GM12878 (cell line): ENCODE measurements at regions not wholly inside any gene's neighbourhood (a gene's known extent, or its start where the extent isn't known, plus 50 kb on each side); places are given as distances from the start of the nearest gene placed in this dataset.

Experiments
- ATAC-seq: fragments of 200-7000 bp; cut with Tn5 transposase; 3 replicates; pipeline ENCODE4 v1.9.1; 2020; ENCODE audit warnings: mild to moderate bottlenecking, moderate library complexity
- BruUV-seq: library from RNA; stranded (reverse); fragments of 400-500 nt; replicated peaks from 2 replicates; lab custom pipeline; 2021; lab: Mats Ljungman, UMichigan
- CTCF ChIA-PET: fragments of 300-600 bp; sonication (Branson Sonifier 250); formaldehyde crosslinking; extraction: SDS; loops from one replicate; lab custom pipeline; 2021; ENCODE audit warnings: inconsistent platforms; lab: Yijun Ruan, JAX
- POLR2A ChIA-PET: fragments of 350-600 bp; formaldehyde crosslinking; extraction: SDS; loops from one replicate; lab custom pipeline; 2021; ENCODE audit warnings: inconsistent platforms; lab: Charles Lee
- RAD21 ChIA-PET: fragments of 300-600 bp; sonication (Branson Sonifier 250); formaldehyde crosslinking; loops from one replicate; lab custom pipeline; 2023; ENCODE audit warnings: antibody characterized with exemption; ENCODE audit not compliant: unreplicated experiment; lab: Charles Lee
- SMC1A ChIA-PET: fragments of 300-600 bp; sonication (Branson Sonifier 250); formaldehyde crosslinking; loops from one replicate; lab custom pipeline; 2023; ENCODE audit not compliant: unreplicated experiment, uncharacterized antibody; lab: Charles Lee
- DNase-seq: peaks from one replicate; pipeline ENCODE4 v3.0.0-alpha.2; 2011; ENCODE audit warnings: low read depth, low spot score
- FAIRE-seq: peaks from 3 replicates; lab custom pipeline; 2011; peaks lifted over from hg19 to GRCh38; lab: Jason Lieb, UNC
- H2AFZ ChIP-seq: 2 replicates; pipeline ENCODE4 v1.6.0; 2011; ENCODE audit warnings: low read depth, low read length, control low read depth; ENCODE audit not compliant: control insufficient read depth
- H3K27ac ChIP-seq: 2 replicates; pipeline ENCODE4 v1.5.1; 2011; ENCODE audit warnings: control low read depth; ENCODE audit not compliant: control insufficient read depth, insufficient read depth
- H3K27me3 ChIP-seq, 2 experiments: replicated peaks in 1 of 2; 2 replicates each; pipeline versions ENCODE4 v1.6.0 to v1.6.1; 2011; ENCODE audit warnings: low read length in 1 of 2; ENCODE audit not compliant: control insufficient read depth in 2 of 2, insufficient read depth in 2 of 2
- H3K36me3 ChIP-seq, 2 experiments: 2 replicates each; pipeline ENCODE4 v1.5.1; 2011; ENCODE audit warnings: low read length in 1 of 2; ENCODE audit not compliant: control insufficient read depth in 2 of 2, insufficient read depth in 2 of 2
- H3K4me1 ChIP-seq: 2 replicates; pipeline ENCODE4 v1.6.1; 2011; ENCODE audit warnings: mild to moderate bottlenecking, low read length, moderate library complexity, mixed read lengths; ENCODE audit not compliant: control insufficient read depth, insufficient read depth
- H3K4me2 ChIP-seq: 2 replicates; pipeline ENCODE4 v1.6.0; 2011; ENCODE audit warnings: control low read depth; ENCODE audit not compliant: control insufficient read depth, insufficient read depth
- H3K4me3 ChIP-seq: fragments of 200-600 bp; sonication (generic); 2 replicates; pipeline ENCODE4 v1.5.1; 2016
- H3K79me2 ChIP-seq: 2 replicates; pipeline ENCODE4 v1.6.0; 2011; ENCODE audit warnings: low read length; ENCODE audit not compliant: control insufficient read depth, insufficient read depth
- H3K9ac ChIP-seq: 2 replicates; pipeline ENCODE4 v1.8.0; 2011; ENCODE audit warnings: low read length, control low read depth, mixed read lengths; ENCODE audit not compliant: control insufficient read depth, insufficient read depth
- H3K9me3 ChIP-seq: replicated peaks from 3 replicates; pipeline ENCODE4 v1.5.1; 2011; ENCODE audit warnings: mild to moderate bottlenecking, low read length; ENCODE audit not compliant: control insufficient read depth, insufficient read depth
- H4K20me1 ChIP-seq: 2 replicates; pipeline ENCODE4 v1.6.0; 2011; ENCODE audit not compliant: control insufficient read depth, insufficient read depth
- FOXM1 ChIP-seq: IDR thresholded peaks from 2 replicates; pipeline ENCODE4 v1.6.1; 2012; ENCODE audit warnings: low read depth, mild to moderate bottlenecking, inconsistent platforms, low read length, moderate library complexity
- NFYA ChIP-seq: IDR thresholded peaks from 2 replicates; pipeline ENCODE4 v1.6.1; 2011; ENCODE audit warnings: low read depth, mild to moderate bottlenecking, low read length, improper control_type of control experiment, borderline replicate concordance
- NR2C2 ChIP-seq: IDR thresholded peaks from 2 replicates; pipeline ENCODE4 v1.6.1; 2011; ENCODE audit warnings: borderline replicate concordance, low read depth; ENCODE audit not compliant: control insufficient read depth, insufficient read length
- POLR2A ChIP-seq: IDR thresholded peaks from 2 replicates; pipeline ENCODE4 v1.6.1; 2011; ENCODE audit warnings: low read depth, mild to moderate bottlenecking, low read length
- RUNX3 ChIP-seq: IDR thresholded peaks from 2 replicates; pipeline ENCODE4 v1.6.1; 2012; ENCODE audit warnings: low read length, inconsistent platforms
- ZNF207 ChIP-seq: fragments of 450-650 bp; IDR thresholded peaks from 2 replicates; pipeline ENCODE4 v1.6.1; 2014; ENCODE audit warnings: antibody characterized with exemption, mild to moderate bottlenecking, borderline replicate concordance
- WGBS: methylation state at CpG from one replicate; pipeline ENCODE4 v1.1.6; 2016; ENCODE audit warnings: low lambda C conversion rate; ENCODE audit not compliant: insufficient replicate concordance, insufficient coverage; ENCODE audit errors: missing lambda C conversion rate; 5-methylcytosine and 5-hydroxymethylcytosine counted together
- in situ Hi-C: fragments of 300-500 bp; cut with MboI; formaldehyde crosslinking; loops from 9 replicates; pipeline ENCODE4 v1.14.3; 2018; ENCODE audit warnings: mixed read lengths
- intact Hi-C: fragments of 100-400 bp; cut with micrococcal nuclease; formaldehyde crosslinking; loops from one replicate; pipeline ENCODE4 v1.14.2; 2022; ENCODE audit not compliant: unreplicated experiment
- TF ChIP-seq, protein P1 (sequence below): fragments of 450-650 bp; IDR thresholded peaks from 2 replicates; pipeline ENCODE4 v1.6.1; 2017; ENCODE audit warnings: mild to moderate bottlenecking
- TF ChIP-seq, protein P2 (sequence below): fragments of 450-650 bp; IDR thresholded peaks from 2 replicates; pipeline ENCODE4 v1.6.1; 2016; ENCODE audit warnings: mild to moderate bottlenecking
- TF ChIP-seq, protein P3 (sequence below): IDR thresholded peaks from 2 replicates; pipeline ENCODE4 v1.6.1; 2011; ENCODE audit warnings: low read depth, low read length, improper control_type of control experiment, borderline replicate concordance
- TF ChIP-seq, protein P4 (sequence below): fragments of 450-650 bp; IDR thresholded peaks from 2 replicates; pipeline ENCODE4 v1.6.1; 2017; ENCODE audit warnings: antibody characterized with exemption, mild to moderate bottlenecking, moderate library complexity

DNA sequence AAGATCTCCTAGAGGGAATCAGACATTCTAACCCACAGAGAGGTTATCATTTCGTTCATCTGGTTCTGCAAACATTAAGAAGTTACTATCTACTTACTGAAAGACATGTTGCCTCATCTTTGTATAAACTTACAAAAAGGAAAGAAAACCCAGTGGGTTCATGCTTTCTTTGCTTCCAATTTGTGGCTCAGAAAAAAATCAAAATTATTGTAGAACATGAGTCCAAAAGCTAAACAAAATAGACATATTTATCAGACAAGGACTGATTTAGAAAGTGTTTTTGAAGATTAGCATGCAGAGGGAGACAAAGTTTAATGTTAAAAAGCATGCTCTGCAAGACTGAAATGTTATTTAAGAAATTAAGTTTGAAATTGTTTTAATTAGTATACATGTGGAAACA, 123.1 kb downstream of the MBL2 start:
- ChIA-PET RAD21 (no interaction called here), CTCF (interaction anchor here (1.4 kb wide), 1 partner anchor 91 kb away, joined by 3 read pairs; no protein-coding TSS in a partner anchor), POLR2A (no interaction called here), SMC1A (no interaction called here)
- intact Hi-C loops (no loop called here), in situ Hi-C loops (no loop called here)
- Histone ChIP-seq H3K79me2 (no peaks in the 10 kb centered on the region), H2AFZ (no peak overlapping the region), H3K36me3 (no peaks in the 10 kb centered on the region), H3K9me3 (no peaks in the 10 kb centered on the region), H3K27me3 (no peaks in the 10 kb centered on the region; a peak in 1 of 4 replicates), H3K4me1 (no peaks in the 10 kb centered on the region), H4K20me1 (no peaks in the 10 kb centered on the region), H3K4me2 (no peak overlapping the region), H3K4me3 (no peak overlapping the region), H3K27ac (no peak overlapping the region), H3K9ac (no peak overlapping the region)
- WGBS: 4% methylated on average over 1 of the region's 1 CpG
- ATAC-seq (no peak), DNase-seq (no peak), FAIRE-seq (no peak)
- TF ChIP-seq POLR2A (no peak), FOXM1 (no peak), NR2C2 (no peak), RUNX3 (no peak), NFYA (no peak), ZNF207 (no peak)
- TF ChIP-seq, protein P1, sequence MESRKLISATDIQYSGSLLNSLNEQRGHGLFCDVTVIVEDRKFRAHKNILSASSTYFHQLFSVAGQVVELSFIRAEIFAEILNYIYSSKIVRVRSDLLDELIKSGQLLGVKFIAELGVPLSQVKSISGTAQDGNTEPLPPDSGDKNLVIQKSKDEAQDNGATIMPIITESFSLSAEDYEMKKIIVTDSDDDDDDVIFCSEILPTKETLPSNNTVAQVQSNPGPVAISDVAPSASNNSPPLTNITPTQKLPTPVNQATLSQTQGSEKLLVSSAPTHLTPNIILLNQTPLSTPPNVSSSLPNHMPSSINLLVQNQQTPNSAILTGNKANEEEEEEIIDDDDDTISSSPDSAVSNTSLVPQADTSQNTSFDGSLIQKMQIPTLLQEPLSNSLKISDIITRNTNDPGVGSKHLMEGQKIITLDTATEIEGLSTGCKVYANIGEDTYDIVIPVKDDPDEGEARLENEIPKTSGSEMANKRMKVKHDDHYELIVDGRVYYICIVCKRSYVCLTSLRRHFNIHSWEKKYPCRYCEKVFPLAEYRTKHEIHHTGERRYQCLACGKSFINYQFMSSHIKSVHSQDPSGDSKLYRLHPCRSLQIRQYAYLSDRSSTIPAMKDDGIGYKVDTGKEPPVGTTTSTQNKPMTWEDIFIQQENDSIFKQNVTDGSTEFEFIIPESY: no peak
- TF ChIP-seq, protein P2, sequence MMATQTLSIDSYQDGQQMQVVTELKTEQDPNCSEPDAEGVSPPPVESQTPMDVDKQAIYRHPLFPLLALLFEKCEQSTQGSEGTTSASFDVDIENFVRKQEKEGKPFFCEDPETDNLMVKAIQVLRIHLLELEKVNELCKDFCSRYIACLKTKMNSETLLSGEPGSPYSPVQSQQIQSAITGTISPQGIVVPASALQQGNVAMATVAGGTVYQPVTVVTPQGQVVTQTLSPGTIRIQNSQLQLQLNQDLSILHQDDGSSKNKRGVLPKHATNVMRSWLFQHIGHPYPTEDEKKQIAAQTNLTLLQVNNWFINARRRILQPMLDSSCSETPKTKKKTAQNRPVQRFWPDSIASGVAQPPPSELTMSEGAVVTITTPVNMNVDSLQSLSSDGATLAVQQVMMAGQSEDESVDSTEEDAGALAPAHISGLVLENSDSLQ: no peak
- TF ChIP-seq, protein P3, sequence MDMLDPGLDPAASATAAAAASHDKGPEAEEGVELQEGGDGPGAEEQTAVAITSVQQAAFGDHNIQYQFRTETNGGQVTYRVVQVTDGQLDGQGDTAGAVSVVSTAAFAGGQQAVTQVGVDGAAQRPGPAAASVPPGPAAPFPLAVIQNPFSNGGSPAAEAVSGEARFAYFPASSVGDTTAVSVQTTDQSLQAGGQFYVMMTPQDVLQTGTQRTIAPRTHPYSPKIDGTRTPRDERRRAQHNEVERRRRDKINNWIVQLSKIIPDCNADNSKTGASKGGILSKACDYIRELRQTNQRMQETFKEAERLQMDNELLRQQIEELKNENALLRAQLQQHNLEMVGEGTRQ: no peak
- TF ChIP-seq, protein P4, sequence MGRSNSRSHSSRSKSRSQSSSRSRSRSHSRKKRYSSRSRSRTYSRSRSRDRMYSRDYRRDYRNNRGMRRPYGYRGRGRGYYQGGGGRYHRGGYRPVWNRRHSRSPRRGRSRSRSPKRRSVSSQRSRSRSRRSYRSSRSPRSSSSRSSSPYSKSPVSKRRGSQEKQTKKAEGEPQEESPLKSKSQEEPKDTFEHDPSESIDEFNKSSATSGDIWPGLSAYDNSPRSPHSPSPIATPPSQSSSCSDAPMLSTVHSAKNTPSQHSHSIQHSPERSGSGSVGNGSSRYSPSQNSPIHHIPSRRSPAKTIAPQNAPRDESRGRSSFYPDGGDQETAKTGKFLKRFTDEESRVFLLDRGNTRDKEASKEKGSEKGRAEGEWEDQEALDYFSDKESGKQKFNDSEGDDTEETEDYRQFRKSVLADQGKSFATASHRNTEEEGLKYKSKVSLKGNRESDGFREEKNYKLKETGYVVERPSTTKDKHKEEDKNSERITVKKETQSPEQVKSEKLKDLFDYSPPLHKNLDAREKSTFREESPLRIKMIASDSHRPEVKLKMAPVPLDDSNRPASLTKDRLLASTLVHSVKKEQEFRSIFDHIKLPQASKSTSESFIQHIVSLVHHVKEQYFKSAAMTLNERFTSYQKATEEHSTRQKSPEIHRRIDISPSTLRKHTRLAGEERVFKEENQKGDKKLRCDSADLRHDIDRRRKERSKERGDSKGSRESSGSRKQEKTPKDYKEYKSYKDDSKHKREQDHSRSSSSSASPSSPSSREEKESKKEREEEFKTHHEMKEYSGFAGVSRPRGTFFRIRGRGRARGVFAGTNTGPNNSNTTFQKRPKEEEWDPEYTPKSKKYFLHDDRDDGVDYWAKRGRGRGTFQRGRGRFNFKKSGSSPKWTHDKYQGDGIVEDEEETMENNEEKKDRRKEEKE: no peak
- no TSS peak for BruUV-seq
